AG10803 (cell line): ENCODE measurements at regions not wholly inside any gene's neighbourhood (a gene's known extent, or its start where the extent isn't known, plus 50 kb on each side); places are given as distances from the start of the nearest gene placed in this dataset.
"Not testable (repeated sequence)": the region's sequence is repeated elsewhere in the genome, so short reads cannot be mapped to it uniquely, and the experiment has no call there.

Experiments
- DNase-seq: peaks from one replicate; pipeline ENCODE4 v3.0.0; 2010; ENCODE audit warnings: low read depth
- H3K4me3 ChIP-seq: 2 replicates; pipeline ENCODE4 v1.5.1; 2011; ENCODE audit warnings: mild to moderate bottlenecking, low read length, control low read depth
- TF ChIP-seq, protein P1 (sequence below): conservative IDR thresholded peaks from 2 replicates; pipeline ENCODE4 v1.5.1; 2011; ENCODE audit warnings: mild to moderate bottlenecking, low read length, control low read depth, inconsistent platforms

DNA sequence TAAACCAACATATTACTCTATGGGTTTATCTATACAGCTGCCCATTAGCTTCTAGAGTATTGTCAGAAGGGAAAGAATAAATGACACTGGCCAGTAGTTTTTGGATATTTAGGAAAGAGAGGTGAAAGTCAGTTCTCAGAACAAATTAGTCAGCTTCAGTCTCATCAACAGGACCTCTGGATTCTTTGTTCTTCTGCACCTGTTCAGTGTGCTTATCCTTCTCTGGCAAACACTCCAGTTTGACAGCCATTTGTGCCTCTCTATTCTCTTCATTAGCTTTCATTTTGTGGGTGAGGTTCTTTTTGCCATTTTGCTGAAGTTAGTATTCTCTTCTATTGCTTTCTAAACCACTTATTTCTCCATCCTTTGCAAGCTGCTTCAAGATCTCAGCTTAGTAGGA is 107.0 kb downstream of the PCDH18 start:
- DNase-seq, result no peak
- H3K4me3 ChIP-seq, result no peak overlapping the region
- TF ChIP-seq, protein P1, sequence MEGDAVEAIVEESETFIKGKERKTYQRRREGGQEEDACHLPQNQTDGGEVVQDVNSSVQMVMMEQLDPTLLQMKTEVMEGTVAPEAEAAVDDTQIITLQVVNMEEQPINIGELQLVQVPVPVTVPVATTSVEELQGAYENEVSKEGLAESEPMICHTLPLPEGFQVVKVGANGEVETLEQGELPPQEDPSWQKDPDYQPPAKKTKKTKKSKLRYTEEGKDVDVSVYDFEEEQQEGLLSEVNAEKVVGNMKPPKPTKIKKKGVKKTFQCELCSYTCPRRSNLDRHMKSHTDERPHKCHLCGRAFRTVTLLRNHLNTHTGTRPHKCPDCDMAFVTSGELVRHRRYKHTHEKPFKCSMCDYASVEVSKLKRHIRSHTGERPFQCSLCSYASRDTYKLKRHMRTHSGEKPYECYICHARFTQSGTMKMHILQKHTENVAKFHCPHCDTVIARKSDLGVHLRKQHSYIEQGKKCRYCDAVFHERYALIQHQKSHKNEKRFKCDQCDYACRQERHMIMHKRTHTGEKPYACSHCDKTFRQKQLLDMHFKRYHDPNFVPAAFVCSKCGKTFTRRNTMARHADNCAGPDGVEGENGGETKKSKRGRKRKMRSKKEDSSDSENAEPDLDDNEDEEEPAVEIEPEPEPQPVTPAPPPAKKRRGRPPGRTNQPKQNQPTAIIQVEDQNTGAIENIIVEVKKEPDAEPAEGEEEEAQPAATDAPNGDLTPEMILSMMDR, result no peak

DNA sequence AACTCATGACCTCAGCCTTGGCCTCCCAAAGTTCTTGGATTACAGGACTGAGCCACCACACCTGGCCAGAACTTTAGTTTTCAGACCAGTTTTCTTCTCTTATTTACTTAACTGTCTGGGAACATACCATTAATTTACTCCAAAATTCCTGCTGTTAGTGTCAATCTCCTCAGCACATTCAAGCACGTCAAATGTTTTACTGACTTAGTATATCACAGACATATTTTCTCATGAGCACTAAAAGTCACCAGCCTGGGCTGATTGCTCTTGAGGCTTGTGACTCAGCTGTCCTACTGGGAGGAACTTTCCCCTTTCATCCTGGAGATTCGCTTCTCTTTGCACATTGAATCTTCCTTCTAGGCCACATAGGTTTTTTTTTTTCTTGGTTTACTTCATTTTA is 109.6 kb downstream of the PCDH18 start:
- TF ChIP-seq, protein P1, result no peak
- no peak for DNase-seq
- H3K4me3 ChIP-seq, result no peak overlapping the region

DNA sequence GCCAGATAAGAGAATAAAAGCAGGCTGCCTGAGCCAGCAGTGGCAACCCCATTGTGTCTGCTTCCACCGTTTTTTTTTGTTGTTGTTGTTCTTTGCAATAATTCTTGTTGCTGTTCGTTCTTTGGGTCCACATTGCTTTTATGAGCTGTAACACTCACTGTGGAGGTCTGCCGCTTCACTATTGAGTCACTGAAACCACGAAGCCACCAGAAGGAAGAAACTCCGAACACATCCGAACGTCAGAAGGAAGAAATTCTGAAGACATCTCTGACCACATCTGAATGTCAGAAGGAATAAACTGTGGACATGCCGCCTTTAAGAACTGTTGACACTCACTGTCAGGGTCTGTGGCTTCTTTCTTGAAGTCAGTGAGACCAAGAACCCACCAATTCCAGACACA is 110.5 kb downstream of the PCDH18 start:
- H3K4me3 ChIP-seq, result no peak overlapping the region
- TF ChIP-seq, protein P1, result no peak
- peak; percentile 42 for DNase-seq

- no peak for DNase-seq
- TF ChIP-seq, protein P1, result no peak
- no peak overlapping the region for H3K4me3 ChIP-seq
These were observed 111.3 kb downstream of the PCDH18 start for GRCh38 chr4:137420901-137421396.

DNA sequence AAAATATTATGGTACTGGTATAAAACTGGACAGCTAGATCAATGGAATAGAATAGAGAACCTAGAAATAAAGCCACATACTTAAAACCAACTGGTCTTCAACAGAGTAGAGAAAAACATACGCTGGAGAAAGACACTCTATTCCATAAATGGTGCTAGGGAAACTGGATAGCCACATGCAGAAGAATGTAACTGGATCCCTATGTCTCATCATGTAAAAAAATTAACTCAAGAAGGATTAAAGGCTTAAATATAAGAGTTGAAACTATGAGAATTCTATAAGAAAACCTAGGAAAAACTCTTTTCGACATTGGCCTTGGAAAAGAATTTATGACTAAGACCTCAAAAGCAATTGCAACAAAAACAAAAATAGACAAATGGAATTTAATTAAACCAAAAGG is 114.6 kb downstream of the PCDH18 start:
- H3K4me3 ChIP-seq, result no peak overlapping the region
- no peak for DNase-seq
- TF ChIP-seq, protein P1, result no peak

GRCh38 chr4:137414802-137415201 is 117.5 kb downstream of the PCDH18 start:
- H3K4me3 ChIP-seq, result no peak overlapping the region
- TF ChIP-seq, protein P1, result no peak
- no peak for DNase-seq

DNA sequence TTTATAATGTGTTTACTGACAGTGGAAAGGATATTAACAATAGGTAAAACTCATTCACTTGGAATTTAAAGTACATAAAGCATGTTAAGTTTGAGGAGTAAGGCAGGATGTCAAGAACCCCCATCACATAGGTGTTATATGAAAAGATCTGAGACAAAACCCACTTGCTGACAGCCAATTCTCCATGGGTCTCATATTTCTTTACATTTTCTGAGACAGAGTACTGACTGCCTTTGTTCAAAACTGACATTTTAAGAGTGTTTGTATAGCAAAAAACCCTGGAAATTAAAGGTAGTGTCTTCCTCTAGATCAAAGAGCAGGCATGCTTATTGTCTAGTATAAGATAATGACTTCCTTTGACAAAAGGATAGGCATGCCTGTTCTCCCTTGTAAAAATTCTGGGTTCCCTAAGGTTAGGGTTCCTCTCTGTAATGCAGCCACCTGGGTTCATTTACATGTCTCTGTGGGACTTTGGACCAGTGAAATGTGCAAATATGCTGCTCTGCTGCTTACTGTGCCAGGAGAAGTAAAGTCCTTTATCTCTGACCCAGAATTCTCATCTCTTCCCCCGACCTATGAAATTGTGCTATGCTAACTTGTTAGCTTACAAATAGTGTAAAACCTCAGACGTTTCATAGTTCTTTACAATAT is 123.6 kb downstream of the PCDH18 start:
- DNase-seq, result no peak
- no peak overlapping the region for H3K4me3 ChIP-seq
- TF ChIP-seq, protein P1, result no peak

- not testable (repeated sequence) for DNase-seq, H3K4me3 ChIP-seq
These were observed 126.5 kb downstream of the PCDH18 start for GRCh38 chr4:137405833-137406232.
